ENCODE measurements at regions not wholly inside any gene's neighbourhood (a gene's known extent, or its start where the extent isn't known, plus 50 kb on each side); places are given as distances from the start of the nearest gene placed in this dataset.

DNA sequence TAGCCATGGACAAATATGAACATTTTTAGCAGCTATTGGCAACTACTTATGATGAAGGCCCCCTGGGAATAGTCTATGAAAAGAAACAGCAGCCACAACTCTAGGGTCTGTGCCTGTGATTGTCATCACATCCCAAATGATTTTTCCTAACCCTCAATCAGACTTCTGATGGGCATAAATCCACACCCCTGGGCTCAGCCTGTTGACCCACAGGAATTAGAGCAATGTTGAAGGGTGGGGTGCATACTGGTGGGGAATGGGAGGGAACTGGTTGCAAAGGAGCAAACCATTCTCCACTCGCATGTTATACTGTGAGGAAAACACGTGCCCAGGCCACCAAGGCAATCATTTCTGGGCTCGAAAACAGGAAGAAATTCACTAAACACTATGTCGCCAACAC, 106.5 kb upstream of the CTNNB1 start:
- H4K8ac ChIP-seq (ENCODE audit: extremely low read depth, insufficient read depth, low read length), result no peak overlapping the region
- WGBS, 2 experiments (ENCODE audit: extremely low coverage in 1 of 2, insufficient coverage in 1 of 2, insufficient read length in 1 of 2, insufficient replicate concordance in 2 of 2, low coverage in 1 of 2, low lambda C conversion rate in 2 of 2, missing lambda C conversion rate in 1 of 2), result 66% methylated on average over 4 of the region's 4 CpGs; no CpG with 5 or more reads in 1 of the 2 experiments
- no peak overlapping the region for H3K27ac ChIP-seq (ENCODE audit: low read depth, low read length)
- no peaks in the 10 kb centered on the region for H3K4me1 ChIP-seq (replicated peaks in 1 of 4; ENCODE audit: control insufficient read depth in 3 of 4, insufficient read depth in 4 of 4, low read length in 3 of 4)
- H3K4ac ChIP-seq (replicated peaks; ENCODE audit: insufficient read length, low read depth, low read length), result no peak overlapping the region
- no peak overlapping the region for H3K4me2 ChIP-seq (ENCODE audit: insufficient read depth in 1 of 2, low read depth in 2 of 2, low read length in 2 of 2)
- H3K36me3 ChIP-seq (ENCODE audit: control insufficient read depth in 2 of 4, insufficient read depth in 4 of 4, low read length in 3 of 4), result no peaks in the 10 kb centered on the region
- H3K4me3 ChIP-seq (ENCODE audit: extremely low read depth in 1 of 4, insufficient read depth in 2 of 4, low read depth in 3 of 4, low read length in 4 of 4), result no peak overlapping the region
- no peak overlapping the region for H2AFZ ChIP-seq (ENCODE audit: low read length)
- H3K79me2 ChIP-seq (ENCODE audit: control insufficient read depth in 1 of 2, insufficient read depth in 2 of 2, low read length in 2 of 2), result no peaks in the 10 kb centered on the region
- FAIRE-seq (no peak), DNase-seq (ENCODE audit: low read depth in 1 of 2, low spot score in 2 of 2) (no peak)
- H3K9me3 ChIP-seq (ENCODE audit: insufficient read depth in 2 of 2, low read depth in 1 of 2, low read length in 1 of 2), result no peaks in the 10 kb centered on the region
- H3K27me3 ChIP-seq (replicated peaks in 1 of 4; ENCODE audit: control insufficient read depth in 3 of 4, extremely low read depth in 1 of 4, insufficient read depth in 3 of 4, low read length in 3 of 4), result no peaks in the 10 kb centered on the region
- no peak overlapping the region for H2BK5ac ChIP-seq (ENCODE audit: low read depth, low read length)
- ChIA-PET CTCF (ENCODE audit: partially characterized antibody) (interaction anchor here (0.8 to 1.4 kb wide), 2 partner anchors 10 to 12 kb away, joined by 3 to 4 read pairs; no protein-coding TSS in a partner anchor), POLR2A (ENCODE audit: partially characterized antibody) (interaction anchor here (0.6 kb wide), 1 partner anchor 97 kb away, joined by 3 read pairs; no protein-coding TSS in a partner anchor)
- H2BK20ac ChIP-seq (ENCODE audit: low read length), result no peak overlapping the region
- H4K5ac ChIP-seq (ENCODE audit: insufficient read length, low read depth, low read length), result no peak overlapping the region
- no peak overlapping the region for H3K9ac ChIP-seq (replicated peaks in 1 of 4; ENCODE audit: extremely low read depth in 1 of 4, low read depth in 3 of 4, low read length in 3 of 4)
- no peaks in the 10 kb centered on the region for H3K23me2 ChIP-seq (ENCODE audit: low read depth, low read length)
- H3K23ac ChIP-seq (ENCODE audit: insufficient read length), result no peak overlapping the region
- H2AK5ac ChIP-seq (ENCODE audit: low read depth, low read length), result no peak overlapping the region
- TF ChIP-seq EP300 (IDR thresholded peaks at IDR 0.05; ENCODE audit: borderline replicate concordance in 1 of 2, low read depth in 2 of 2, low read length in 2 of 2) (no peak), HDAC2 (IDR thresholded peaks at IDR 0.05; ENCODE audit: borderline replicate concordance in 1 of 2, low read depth in 2 of 2, low read length in 2 of 2) (no peak), MAFK (IDR thresholded peaks at IDR 0.05; ENCODE audit: low read depth, low read length) (no peak), CBX5 (IDR thresholded peaks at IDR 0.05; ENCODE audit: low read depth, low read length) (no peak), POU5F1 (IDR thresholded peaks at IDR 0.05; ENCODE audit: low read depth, low read length) (no peak), EGR1 (IDR thresholded peaks at IDR 0.05; ENCODE audit: borderline replicate concordance, low read depth, low read length) (no peak), CBX8 (IDR thresholded peaks at IDR 0.05; ENCODE audit: borderline replicate concordance, low read depth, low read length) (no peak), TAF1 (IDR thresholded peaks at IDR 0.05; ENCODE audit: low read depth, low read length) (no peak)
- TF ChIP-seq, protein P1, sequence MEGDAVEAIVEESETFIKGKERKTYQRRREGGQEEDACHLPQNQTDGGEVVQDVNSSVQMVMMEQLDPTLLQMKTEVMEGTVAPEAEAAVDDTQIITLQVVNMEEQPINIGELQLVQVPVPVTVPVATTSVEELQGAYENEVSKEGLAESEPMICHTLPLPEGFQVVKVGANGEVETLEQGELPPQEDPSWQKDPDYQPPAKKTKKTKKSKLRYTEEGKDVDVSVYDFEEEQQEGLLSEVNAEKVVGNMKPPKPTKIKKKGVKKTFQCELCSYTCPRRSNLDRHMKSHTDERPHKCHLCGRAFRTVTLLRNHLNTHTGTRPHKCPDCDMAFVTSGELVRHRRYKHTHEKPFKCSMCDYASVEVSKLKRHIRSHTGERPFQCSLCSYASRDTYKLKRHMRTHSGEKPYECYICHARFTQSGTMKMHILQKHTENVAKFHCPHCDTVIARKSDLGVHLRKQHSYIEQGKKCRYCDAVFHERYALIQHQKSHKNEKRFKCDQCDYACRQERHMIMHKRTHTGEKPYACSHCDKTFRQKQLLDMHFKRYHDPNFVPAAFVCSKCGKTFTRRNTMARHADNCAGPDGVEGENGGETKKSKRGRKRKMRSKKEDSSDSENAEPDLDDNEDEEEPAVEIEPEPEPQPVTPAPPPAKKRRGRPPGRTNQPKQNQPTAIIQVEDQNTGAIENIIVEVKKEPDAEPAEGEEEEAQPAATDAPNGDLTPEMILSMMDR (IDR thresholded peaks at IDR 0.05; ENCODE audit: control extremely low read depth in 1 of 3, insufficient read depth in 1 of 3, low read depth in 1 of 3, low read length in 3 of 3), result no peak
- TF ChIP-seq, protein P2, sequence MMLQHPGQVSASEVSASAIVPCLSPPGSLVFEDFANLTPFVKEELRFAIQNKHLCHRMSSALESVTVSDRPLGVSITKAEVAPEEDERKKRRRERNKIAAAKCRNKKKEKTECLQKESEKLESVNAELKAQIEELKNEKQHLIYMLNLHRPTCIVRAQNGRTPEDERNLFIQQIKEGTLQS (IDR thresholded peaks at IDR 0.05; ENCODE audit: insufficient read depth, low read depth, low read length), result no peak
- no peak overlapping the region for H3K14ac ChIP-seq (ENCODE audit: insufficient read length)
- no peak overlapping the region for H3K56ac ChIP-seq (replicated peaks; ENCODE audit: insufficient read length, low read depth, low read length)
- H3K18ac ChIP-seq (ENCODE audit: extremely low read depth, low read length), result no peak overlapping the region
- no peak overlapping the region for H4K91ac ChIP-seq (replicated peaks; ENCODE audit: insufficient read length, low read length)
- no peak overlapping the region for H2BK15ac ChIP-seq (ENCODE audit: low read length)
- H3K79me1 ChIP-seq (ENCODE audit: low read depth, low read length), result no peaks in the 10 kb centered on the region
- no peak overlapping the region for H2BK12ac ChIP-seq (ENCODE audit: low read depth, low read length)
- no peak overlapping the region for H2BK120ac ChIP-seq (replicated peaks; ENCODE audit: low read depth, low read length)
- H4K20me1 ChIP-seq (replicated peaks in 1 of 2; ENCODE audit: control insufficient read depth in 1 of 2, insufficient read depth in 2 of 2, low read length in 2 of 2), result no peaks in the 10 kb centered on the region
